ENCODE measurements at regions not wholly inside any gene's neighbourhood (a gene's known extent, or its start where the extent isn't known, plus 50 kb on each side); places are given as distances from the start of the nearest gene placed in this dataset.
A peak's percentile ranks its signal among the peaks of the same experiment; 100 is the strongest.

- no peak for TF ChIP-seq CTCF (IDR thresholded peaks at IDR 0.05)
- TF ChIP-seq POLR2A (IDR thresholded peaks at IDR 0.05), result no peak
- no peak for TF ChIP-seq POLR2AphosphoS5 (IDR thresholded peaks at IDR 0.05; ENCODE audit: insufficient read depth in 1 of 2, low read depth in 1 of 2)
Measured at GRCh38 chr16:66265556-66266141, 100.8 kb upstream of the CDH5 start.

GRCh38 chr16:66265048-66265415 lies 101.5 kb upstream of the CDH5 start:
- Histone ChIP-seq H3K27ac (peak overlapping the region; percentile 28), H3K4me3 (no peak overlapping the region), H3K36me3 (no peaks in the 10 kb centered on the region), H3K27me3 (no peaks in the 10 kb centered on the region), H3K9me3 (no peaks in the 10 kb centered on the region), H3K4me1 (peaks cover 48% of the 10 kb centered on the region)
- TF ChIP-seq POLR2AphosphoS5 (IDR thresholded peaks at IDR 0.05; ENCODE audit: insufficient read depth in 1 of 2, low read depth in 1 of 2) (no peak), CTCF (IDR thresholded peaks at IDR 0.05) (no peak), POLR2A (IDR thresholded peaks at IDR 0.05) (no peak)
- intact Hi-C loops (cut with DNase I), result loop anchor here (5.0 kb wide), 1 partner anchor 1143 kb away; the partner anchor contains the start of gene CDH11
- DNase-seq (ENCODE audit: extremely low spot score in 2 of 2), result peak; percentile 64 to 79

More at GRCh38 chr16:66265556-66266141, 100.8 kb upstream of the CDH5 start:
- no peak overlapping the region for H3K4me3 ChIP-seq
- DNase-seq (ENCODE audit: extremely low spot score in 2 of 2), result peak; percentile 79 to 82
- H3K27me3 ChIP-seq, result no peaks in the 10 kb centered on the region
- peak overlapping the region; percentile 28 for H3K27ac ChIP-seq
- no peaks in the 10 kb centered on the region for H3K9me3 ChIP-seq
- peaks cover 54% of the 10 kb centered on the region for H3K4me1 ChIP-seq
- intact Hi-C loops (cut with DNase I), result loop anchor here (5.0 kb wide), 1 partner anchor 1143 kb away; the partner anchor contains the start of gene CDH11
- no peaks in the 10 kb centered on the region for H3K36me3 ChIP-seq

GRCh38 chr16:66264311-66265047 lies 102.0 kb upstream of the CDH5 start:
- Histone ChIP-seq H3K27me3 (no peaks in the 10 kb centered on the region), H3K4me3 (no peak overlapping the region), H3K27ac (peak overlapping the region; percentile 28), H3K9me3 (no peaks in the 10 kb centered on the region), H3K36me3 (no peaks in the 10 kb centered on the region), H3K4me1 (peaks cover 42% of the 10 kb centered on the region)
- TF ChIP-seq POLR2A (IDR thresholded peaks at IDR 0.05) (no peak), POLR2AphosphoS5 (IDR thresholded peaks at IDR 0.05; ENCODE audit: insufficient read depth in 1 of 2, low read depth in 1 of 2) (no peak)
- peak; percentile 67 to 79 for DNase-seq (ENCODE audit: extremely low spot score in 2 of 2)
- intact Hi-C loops (cut with DNase I), result loop anchor here (5.0 kb wide), 1 partner anchor 1142 kb away; the partner anchor contains the start of gene CDH11

- H3K4me3 ChIP-seq, result no peak overlapping the region
- H3K36me3 ChIP-seq, result no peaks in the 10 kb centered on the region
- H3K27ac ChIP-seq, result no peak overlapping the region
- no peaks in the 10 kb centered on the region for H3K9me3 ChIP-seq
- intact Hi-C loops (cut with DNase I), result no loop called here
- H3K4me1 ChIP-seq, result peaks cover 42% of the 10 kb centered on the region
- TF ChIP-seq POLR2AphosphoS5 (IDR thresholded peaks at IDR 0.05; ENCODE audit: insufficient read depth in 1 of 2, low read depth in 1 of 2) (no peak), CTCF (IDR thresholded peaks at IDR 0.05) (no peak)
- DNase-seq (ENCODE audit: extremely low spot score in 2 of 2), result peak; percentile 58 to 65
- H3K27me3 ChIP-seq, result no peaks in the 10 kb centered on the region
Measured at GRCh38 chr16:66263973-66264310, 102.5 kb upstream of the CDH5 start.

GRCh38 chr16:66263168-66263972 lies 103.1 kb upstream of the CDH5 start:
- no peaks in the 10 kb centered on the region for H3K9me3 ChIP-seq
- no peak overlapping the region for H3K27ac ChIP-seq
- H3K27me3 ChIP-seq, result no peaks in the 10 kb centered on the region
- peak; percentile 25 to 71 for DNase-seq (ENCODE audit: extremely low spot score in 2 of 2)
- no peak for TF ChIP-seq POLR2AphosphoS5 (IDR thresholded peaks at IDR 0.05; ENCODE audit: insufficient read depth in 1 of 2, low read depth in 1 of 2)
- TF ChIP-seq CTCF (IDR thresholded peaks at IDR 0.05), result no peak
- no peak for TF ChIP-seq POLR2A (IDR thresholded peaks at IDR 0.05)
- intact Hi-C loops (cut with DNase I), result no loop called here
- no peaks in the 10 kb centered on the region for H3K36me3 ChIP-seq
- no peak overlapping the region for H3K4me3 ChIP-seq
- H3K4me1 ChIP-seq, result peaks cover 42% of the 10 kb centered on the region
